ENCODE measurements at regions not wholly inside any gene's neighbourhood (a gene's known extent, or its start where the extent isn't known, plus 50 kb on each side); places are given as distances from the start of the nearest gene placed in this dataset.
"Not testable (repeated sequence)": the region's sequence is repeated elsewhere in the genome, so short reads cannot be mapped to it uniquely, and the experiment has no call there.

- no peak for DNase-seq
These were observed 415.2 kb upstream of the NR3C2 start for GRCh38 chr4:148857239-148857972.

GRCh38 chr4:148854203-148854602, 412.0 kb upstream of the NR3C2 start:
- DNase-seq = no peak

GRCh38 chr4:148852092-148852699, 410.0 kb upstream of the NR3C2 start:
- DNase-seq = no peak

- DNase-seq = no peak
These were observed 408.2 kb upstream of the NR3C2 start for GRCh38 chr4:148850257-148850995.

- DNase-seq = no peak
These were observed 407.4 kb upstream of the NR3C2 start for GRCh38 chr4:148849581-148849980.

- DNase-seq = no peak
These were observed 405.5 kb upstream of the NR3C2 start for GRCh38 chr4:148847544-148848255.

- no peak for DNase-seq
These were observed 403.4 kb upstream of the NR3C2 start for GRCh38 chr4:148845609-148846008.

- DNase-seq = no peak
These were observed 401.4 kb upstream of the NR3C2 start for GRCh38 chr4:148843625-148844024.

- no peak for DNase-seq
These were observed 400.6 kb upstream of the NR3C2 start for GRCh38 chr4:148842843-148843242.

GRCh38 chr4:148837571-148837970, 395.4 kb upstream of the NR3C2 start:
- not testable (repeated sequence) for DNase-seq

GRCh38 chr4:148834804-148835631, 392.8 kb upstream of the NR3C2 start:
- DNase-seq = no peak

GRCh38 chr4:148831945-148832344, 389.7 kb upstream of the NR3C2 start:
- DNase-seq = no peak

- no peak for DNase-seq
These were observed 386.1 kb upstream of the NR3C2 start for GRCh38 chr4:148828291-148828690.

- DNase-seq = no peak
These were observed 385.6 kb upstream of the NR3C2 start for GRCh38 chr4:148827781-148828180.

- no peak for DNase-seq
These were observed 381.2 kb upstream of the NR3C2 start for GRCh38 chr4:148823419-148823769.

- DNase-seq = no peak
These were observed 380.6 kb upstream of the NR3C2 start for GRCh38 chr4:148822572-148823418.

- no peak for DNase-seq
These were observed 371.8 kb upstream of the NR3C2 start for GRCh38 chr4:148814030-148814429.

GRCh38 chr4:148813289-148813688, 371.1 kb upstream of the NR3C2 start:
- DNase-seq = no peak

- no peak for DNase-seq
These were observed 369.9 kb upstream of the NR3C2 start for GRCh38 chr4:148812101-148812500.

- no peak for DNase-seq
These were observed 368.2 kb upstream of the NR3C2 start for GRCh38 chr4:148810461-148810860.

GRCh38 chr4:148808416-148808815, 366.2 kb upstream of the NR3C2 start:
- no peak for DNase-seq

- no peak for DNase-seq
These were observed 358.7 kb upstream of the NR3C2 start for GRCh38 chr4:148800940-148801339.

Measured in NCI-H446 (cell line).